H1 (cell line): ENCODE measurements at regions not wholly inside any gene's neighbourhood (a gene's known extent, or its start where the extent isn't known, plus 50 kb on each side); places are given as distances from the start of the nearest gene placed in this dataset.

ENCODE experiments used
- CTCF ChIA-PET: fragments of 300-600 bp; sonication (Branson Sonifier 250); formaldehyde crosslinking; loops from one replicate; lab custom pipeline; 2021; ENCODE audit not compliant: partially characterized antibody; lab: Charles Lee
- POLR2A ChIA-PET: fragments of 300-600 bp; sonication (Branson Sonifier 250); formaldehyde crosslinking; loops from one replicate; lab custom pipeline; 2021; ENCODE audit warnings: inconsistent platforms; ENCODE audit not compliant: partially characterized antibody; lab: Charles Lee
- DNase-seq, 2 experiments: peaks; one replicate each; pipeline versions ENCODE4 v3.0.0 to v3.0.0-alpha.2; 2010 to 2022; ENCODE audit warnings: low spot score in 2 of 2, low read depth in 1 of 2, mixed read lengths in 1 of 2
- FAIRE-seq: peaks from 2 replicates; lab custom pipeline; 2011; peaks lifted over from hg19 to GRCh38; lab: Jason Lieb, UNC
- H2AFZ ChIP-seq: 2 replicates; pipeline ENCODE4 v1.8.1; 2012; ENCODE audit warnings: low read length, inconsistent platforms
- H2AK5ac ChIP-seq: 2 replicates; pipeline ENCODE4 v1.6.1; 2013; ENCODE audit warnings: low read depth, low read length
- H2BK120ac ChIP-seq: replicated peaks from 2 replicates; pipeline ENCODE3; 2013; ENCODE audit warnings: low read depth, low read length, inconsistent platforms
- H2BK12ac ChIP-seq: 2 replicates; pipeline ENCODE4 v1.6.1; 2013; ENCODE audit warnings: low read depth, low read length
- H2BK15ac ChIP-seq: 2 replicates; pipeline ENCODE4 v1.6.1; 2013; ENCODE audit warnings: low read length
- H2BK20ac ChIP-seq: 2 replicates; pipeline ENCODE4 v1.6.1; 2013; ENCODE audit warnings: low read length
- H2BK5ac ChIP-seq: 2 replicates; pipeline ENCODE4 v1.6.1; 2013; ENCODE audit warnings: low read depth, low read length
- H3K14ac ChIP-seq: 2 replicates; pipeline ENCODE4 v1.6.1; 2013; ENCODE audit warnings: inconsistent platforms; ENCODE audit not compliant: insufficient read length
- H3K18ac ChIP-seq: 2 replicates; pipeline ENCODE4 v1.6.1; 2013; ENCODE audit warnings: low read length; ENCODE audit errors: extremely low read depth
- H3K23ac ChIP-seq: 2 replicates; pipeline ENCODE4 v1.6.1; 2013; ENCODE audit warnings: inconsistent platforms; ENCODE audit not compliant: insufficient read length
- H3K23me2 ChIP-seq: 2 replicates; pipeline ENCODE4 v1.6.1; 2013; ENCODE audit warnings: low read depth, low read length
- H3K27ac ChIP-seq: 2 replicates; pipeline ENCODE4 v1.6.1; 2011; ENCODE audit warnings: low read depth, low read length, inconsistent platforms
- H3K27me3 ChIP-seq, 4 experiments: replicated peaks in 1 of 4; 1 replicate in 1 of 4; 2 replicates in 3 of 4; pipeline versions ENCODE4 v1.6.1 to v1.8.1; 2011 to 2013; ENCODE audit warnings: low read length in 3 of 4, mild to moderate bottlenecking in 3 of 4, inconsistent platforms in 2 of 4, mixed read lengths in 2 of 4, moderate library complexity in 1 of 4; ENCODE audit not compliant: control insufficient read depth in 3 of 4, insufficient read depth in 3 of 4; ENCODE audit errors: extremely low read depth in 1 of 4
- H3K36me3 ChIP-seq, 4 experiments: 2 replicates each; pipeline versions ENCODE4 v1.6.1 to v1.8.1; 2011 to 2013; ENCODE audit warnings: mild to moderate bottlenecking in 4 of 4, low read length in 3 of 4, moderate library complexity in 2 of 4, control low read depth in 1 of 4, inconsistent platforms in 1 of 4; ENCODE audit not compliant: insufficient read depth in 4 of 4, control insufficient read depth in 2 of 4
- H3K4ac ChIP-seq: replicated peaks from 2 replicates; pipeline ENCODE3; 2013; ENCODE audit warnings: low read length, low read depth, mixed read lengths, inconsistent platforms; ENCODE audit not compliant: insufficient read length
- H3K4me1 ChIP-seq, 4 experiments: replicated peaks in 1 of 4; 1 replicate in 1 of 4; 2 replicates in 3 of 4; pipeline versions ENCODE4 v1.6.1 to v1.8.1; 2011 to 2013; ENCODE audit warnings: low read length in 3 of 4, inconsistent platforms in 2 of 4, mixed read lengths in 1 of 4; ENCODE audit not compliant: insufficient read depth in 4 of 4, control insufficient read depth in 3 of 4
- H3K4me2 ChIP-seq, 2 experiments: 2 replicates each; pipeline versions ENCODE4 v1.6.1 to v1.8.1; 2011 to 2013; ENCODE audit warnings: low read depth in 2 of 2, low read length in 2 of 2, control low read depth in 1 of 2, inconsistent platforms in 1 of 2, mild to moderate bottlenecking in 1 of 2; ENCODE audit not compliant: insufficient read depth in 1 of 2
- H3K4me3 ChIP-seq, 4 experiments: fragments of 200-600, 300-600 bp in 1 of 4; sonication (generic), shearing (Covaris generic), sonication (Bioruptor Twin) in 1 of 4; 2 replicates each; pipeline versions ENCODE4 v1.5.1 to v1.8.1; 2011 to 2016; ENCODE audit warnings: low read length in 4 of 4, low read depth in 3 of 4, control low read depth in 2 of 4, inconsistent platforms in 2 of 4, mild to moderate bottlenecking in 2 of 4, mixed read lengths in 1 of 4, moderate library complexity in 1 of 4; ENCODE audit not compliant: insufficient read depth in 2 of 4; ENCODE audit errors: extremely low read depth in 1 of 4
- H3K56ac ChIP-seq: replicated peaks from 2 replicates; pipeline ENCODE3; 2013; ENCODE audit warnings: low read depth, mild to moderate bottlenecking, mixed read lengths, low read length, inconsistent platforms; ENCODE audit not compliant: insufficient read length
- H3K79me1 ChIP-seq: 2 replicates; pipeline ENCODE4 v1.6.1; 2013; ENCODE audit warnings: low read depth, low read length, control low read depth
- H3K79me2 ChIP-seq, 2 experiments: 2 replicates each; pipeline versions ENCODE4 v1.6.1 to v1.8.1; 2012 to 2013; ENCODE audit warnings: low read length in 2 of 2, mild to moderate bottlenecking in 2 of 2, inconsistent platforms in 1 of 2; ENCODE audit not compliant: insufficient read depth in 2 of 2, control insufficient read depth in 1 of 2
- H3K9ac ChIP-seq, 4 experiments: replicated peaks in 1 of 4; 1 replicate in 1 of 4; 2 replicates in 3 of 4; pipeline versions ENCODE4 v1.6.1 to v1.8.1; 2011 to 2013; ENCODE audit warnings: low read depth in 3 of 4, low read length in 3 of 4, control low read depth in 2 of 4, mild to moderate bottlenecking in 2 of 4, moderate library complexity in 2 of 4, inconsistent platforms in 1 of 4; ENCODE audit errors: extremely low read depth in 1 of 4
- H3K9me3 ChIP-seq, 2 experiments: 2 replicates each; pipeline versions ENCODE4 v1.6.1 to v1.8.1; 2012 to 2013; ENCODE audit warnings: mild to moderate bottlenecking in 2 of 2, moderate library complexity in 2 of 2, control low read depth in 1 of 2, inconsistent platforms in 1 of 2, low read depth in 1 of 2, low read length in 1 of 2, mixed read lengths in 1 of 2; ENCODE audit not compliant: insufficient read depth in 2 of 2
- H4K20me1 ChIP-seq, 2 experiments: replicated peaks in 1 of 2; 2 replicates each; pipeline versions ENCODE3 to v1.8.1; 2011 to 2013; ENCODE audit warnings: inconsistent platforms in 2 of 2, low read length in 2 of 2, mild to moderate bottlenecking in 1 of 2; ENCODE audit not compliant: insufficient read depth in 2 of 2, control insufficient read depth in 1 of 2
- H4K5ac ChIP-seq: 2 replicates; pipeline ENCODE4 v1.6.1; 2013; ENCODE audit warnings: low read length, low read depth, mixed read lengths, inconsistent platforms; ENCODE audit not compliant: insufficient read length
- H4K8ac ChIP-seq: 2 replicates; pipeline ENCODE4 v1.8.0; 2013; ENCODE audit warnings: mild to moderate bottlenecking, moderate library complexity, low read length, inconsistent platforms; ENCODE audit not compliant: insufficient read depth; ENCODE audit errors: extremely low read depth
- H4K91ac ChIP-seq: replicated peaks from 2 replicates; pipeline ENCODE3; 2013; ENCODE audit warnings: low read length, mixed read lengths, inconsistent platforms; ENCODE audit not compliant: insufficient read length
- ATF2 ChIP-seq: IDR thresholded peaks from 2 replicates; pipeline ENCODE4 v1.6.1; 2012; ENCODE audit warnings: low read length, inconsistent platforms
- BCL11A ChIP-seq, 2 experiments: IDR thresholded peaks; one replicate each; pipeline ENCODE4 v1.6.1; 2011; ENCODE audit warnings: low read depth in 2 of 2, low read length in 2 of 2, mild to moderate bottlenecking in 2 of 2
- BRCA1 ChIP-seq: IDR thresholded peaks from 2 replicates; pipeline ENCODE4 v1.6.1; 2012; ENCODE audit warnings: low read depth, low read length, improper control_type of control experiment
- CBX5 ChIP-seq: fragments of 300-800, 300-1000 bp; sonication (generic); IDR thresholded peaks from 2 replicates; pipeline ENCODE4 v1.7.1; 2016; ENCODE audit warnings: antibody characterized with exemption, low read length, low read depth
- GTF2F1 ChIP-seq: IDR thresholded peaks from 2 replicates; pipeline ENCODE4 v1.6.1; 2012; ENCODE audit warnings: low read depth, low read length, improper control_type of control experiment, borderline replicate concordance
- HDAC2 ChIP-seq, 2 experiments: fragments of 300-600 bp in 1 of 2; sonication (generic) in 1 of 2; IDR thresholded peaks; 2 replicates each; pipeline ENCODE4 v1.6.1; 2011 to 2012; ENCODE audit warnings: low read depth in 2 of 2, low read length in 2 of 2, mild to moderate bottlenecking in 2 of 2, moderate library complexity in 2 of 2, borderline replicate concordance in 1 of 2, inconsistent platforms in 1 of 2
- POLR2AphosphoS5 ChIP-seq: IDR thresholded peaks from 2 replicates; pipeline ENCODE4 v1.6.1; 2011; ENCODE audit warnings: low read depth, low read length
- RBBP5 ChIP-seq: IDR thresholded peaks from 2 replicates; pipeline ENCODE4 v1.7.1; 2012; ENCODE audit warnings: low read depth, mild to moderate bottlenecking, inconsistent platforms, low read length, moderate library complexity, borderline replicate concordance
- SIRT6 ChIP-seq: IDR thresholded peaks from one replicate; pipeline ENCODE4 v1.7.1; 2012; ENCODE audit warnings: low read length, inconsistent platforms
- SUZ12 ChIP-seq: fragments of 200-600 bp; sonication (generic); IDR thresholded peaks from 2 replicates; pipeline ENCODE4 v1.6.1; 2012; ENCODE audit warnings: mild to moderate bottlenecking, inconsistent platforms, low read length, moderate library complexity, mixed read lengths
- USF2 ChIP-seq: IDR thresholded peaks from 2 replicates; pipeline ENCODE4 v1.6.1; 2011; ENCODE audit warnings: low read length, improper control_type of control experiment
- YY1 ChIP-seq: IDR thresholded peaks from 2 replicates; pipeline ENCODE4 v1.6.1; 2011; ENCODE audit warnings: low read depth, mild to moderate bottlenecking, low read length
- WGBS, 2 experiments: shearing (Covaris generic) in 1 of 2; methylation state at CpG; one replicate each; pipeline versions ENCODE4 v1.1.6 to v1.1.7; 2013 to 2015; ENCODE audit warnings: low lambda C conversion rate in 2 of 2, mixed read lengths in 2 of 2, inconsistent platforms in 1 of 2, low coverage in 1 of 2, missing lambda C conversion rate in 1 of 2; ENCODE audit not compliant: insufficient replicate concordance in 2 of 2, insufficient coverage in 1 of 2, insufficient read length in 1 of 2; ENCODE audit errors: extremely low coverage in 1 of 2, missing lambda C conversion rate in 1 of 2; 5-methylcytosine and 5-hydroxymethylcytosine counted together

GRCh38 chr11:26244207-26244606 is 87.7 kb upstream of the ANO3 start:
- Histone ChIP-seq H2BK20ac (no peak overlapping the region), H3K4me2 (no peak overlapping the region), H3K9ac (no peak overlapping the region), H2BK15ac (no peak overlapping the region), H3K36me3 (no peaks in the 10 kb centered on the region), H3K23me2 (no peaks in the 10 kb centered on the region), H4K20me1 (no peaks in the 10 kb centered on the region), H3K4me1 (no peaks in the 10 kb centered on the region), H3K79me1 (no peaks in the 10 kb centered on the region), H2AFZ (no peak overlapping the region), H2BK120ac (no peak overlapping the region), H2AK5ac (no peak overlapping the region), H3K27ac (no peak overlapping the region), H2BK12ac (no peak overlapping the region), H3K56ac (no peak overlapping the region), H4K91ac (no peak overlapping the region), H4K5ac (no peak overlapping the region), H3K4ac (no peak overlapping the region), H4K8ac (no peak overlapping the region), H2BK5ac (no peak overlapping the region), H3K27me3 (no peaks in the 10 kb centered on the region), H3K4me3 (no peak overlapping the region)
- DNase-seq = no peak
- 95% methylated on average over 2 of the region's 2 CpGs; no CpG with 5 or more reads in 1 of the 2 experiments for WGBS, 2 experiments
- POLR2A ChIA-PET = no interaction called here
- CTCF ChIA-PET = interaction anchor here (0.6 kb wide), 1 partner anchor 9 kb away, joined by 3 read pairs; no protein-coding TSS in a partner anchor
- no peak for FAIRE-seq
- TF ChIP-seq YY1 = no peak
- TF ChIP-seq RBBP5 = no peak
- no peak for TF ChIP-seq CBX5
- no peak for TF ChIP-seq HDAC2 (IDR thresholded peaks at IDR 0.05; ENCODE audit: borderline replicate concordance in 1 of 2, low read depth in 2 of 2, low read length in 2 of 2)
- no peak for TF ChIP-seq BCL11A (IDR thresholded peaks at IDR 0.05; ENCODE audit: low read depth in 2 of 2, low read length in 2 of 2)
- no peak for TF ChIP-seq GTF2F1
- no peak for TF ChIP-seq SUZ12
- TF ChIP-seq ATF2 = no peak
- no peak for TF ChIP-seq USF2
- TF ChIP-seq SIRT6 = no peak
- TF ChIP-seq POLR2AphosphoS5 = no peak
- no peak for TF ChIP-seq BRCA1
- TF ChIP-seq, all 59 proteins: peak for 0
- Histone ChIP-seq H3K14ac (no peak overlapping the region), H3K18ac (no peak overlapping the region), H3K9me3 (no peaks in the 10 kb centered on the region), H3K23ac (no peak overlapping the region), H3K79me2 (no peaks in the 10 kb centered on the region)
